Heart left ventricle (tissue), 16 donors: ENCODE measurements at regions not wholly inside any gene's neighbourhood (a gene's known extent, or its start where the extent isn't known, plus 50 kb on each side); places are given as distances from the start of the nearest gene placed in this dataset.

ENCODE experiments used
- ATAC-seq, 4 donors: fragments of 200-7000 bp; cut with Tn5 transposase; one replicate each; pipeline ENCODE4 v1.9.1; 2020 to 2022; ENCODE audit warnings: moderate library complexity in 4 of 4, mild to moderate bottlenecking in 3 of 4, moderate number of reproducible peaks in 1 of 4
- DNase-seq, 5 donors: peaks; one replicate each; pipeline ENCODE4 v3.0.0-alpha.2; 2020
- H3K27ac ChIP-seq, 12 donors: fragments of 200-600 bp; sonication (generic) in 4 of 12; one replicate each; pipeline versions ENCODE4 v1.5.0 to v1.8.0; 2016 to 2022; ENCODE audit warnings: mild to moderate bottlenecking in 2 of 12
- H3K27me3 ChIP-seq, 9 donors: fragments of 200-600 bp; sonication (generic) in 2 of 9; one replicate each; pipeline versions ENCODE4 v1.5.1 to v1.8.0; 2016 to 2022; ENCODE audit warnings: mild to moderate bottlenecking in 3 of 9
- H3K36me3 ChIP-seq, 9 donors: fragments of 200-600 bp; sonication (generic) in 2 of 9; one replicate each; pipeline versions ENCODE4 v1.5.0 to v1.8.0; 2018 to 2022; ENCODE audit warnings: mild to moderate bottlenecking in 2 of 9
- H3K4me1 ChIP-seq, 12 donors: fragments of 200-600 bp; sonication (generic) in 4 of 12; one replicate each; pipeline versions ENCODE4 v1.5.0 to v1.8.0; 2016 to 2022; ENCODE audit warnings: mild to moderate bottlenecking in 3 of 12
- H3K4me3 ChIP-seq, 12 donors: fragments of 200-600 bp; sonication (generic) in 4 of 12; one replicate each; pipeline versions ENCODE4 v1.5.0 to v1.8.0; 2017 to 2022; ENCODE audit warnings: mild to moderate bottlenecking in 9 of 12, moderate library complexity in 4 of 12
- H3K9me3 ChIP-seq, 12 donors: fragments of 200-600 bp; sonication (generic) in 4 of 12; one replicate each; pipeline versions ENCODE4 v1.5.0 to v1.8.0; 2016 to 2022; ENCODE audit warnings: mild to moderate bottlenecking in 1 of 12
- POLR2A ChIP-seq, 2 donors: fragments of 450-650 bp; IDR thresholded peaks; one replicate each; pipeline ENCODE4 v1.6.1; 2017; ENCODE audit warnings: antibody characterized with exemption in 2 of 2, mild to moderate bottlenecking in 2 of 2, moderate library complexity in 2 of 2
- WGBS, 4 donors: extraction: QIAGEN DNeasy Blood & Tissue Kit in 2 of 4; methylation state at CpG; one replicate each; pipeline versions ENCODE4 v1.1.5 to v1.1.7; 2013 to 2018; 5-methylcytosine and 5-hydroxymethylcytosine counted together
- intact Hi-C, 10 donors: fragments of 100-400 bp; cut with DNase I; formaldehyde crosslinking; loops; one replicate each; pipeline versions ENCODE4 v1.11.1 to v1.14.2; 2022
- TF ChIP-seq, protein P1 (sequence below), 12 donors: fragments of 200-600 bp; sonication (generic) in 4 of 12; IDR thresholded peaks; one replicate each; pipeline versions ENCODE4 v1.5.0 to v1.8.0; 2018 to 2022; ENCODE audit warnings: antibody characterized with exemption in 12 of 12, mild to moderate bottlenecking in 5 of 12
- donor health status: ischemic (EF 13 %, LVEDD 7.1; RV severe dilation, severe dysfunction).
- donor health status: healthy with polysubstance abuse.
- donor health status: DM: no; HTN: yes; CAD: no.
- donor health status: DM: no; HTN: no; CAD: no.
- donor health status: ischemic (EF 25% LVEDD 6.9; RV normal size, moderate dysfunction).
- donor health status: ischemic (EF 25% LVEDD 5.7; RV mildly dilated, moderate dysfunction).
- donor health status: healthy.
- donor health status: DM: yes; HTN: yes; CAD: no.
- donor health status: ischemic (EF 35%, LVEDD 5.7; RV mildly dilated, moderate dysfunction).
- donor health status: nonischemic (EF 11% LVEDD 7.7; RV severe dilation, severe dysfunction).
- donor health status: DM: yes; HTN: yes; CAD: no.
- donor health status: PGD.
- donor health status: ischemic (EF 29% LVEDD 5.4; RV normal size, mild dysfunction).
- donor health status: nonischemic (EF 23%, LVEDD 6.1; RV moderate dilation, normal function).

DNA sequence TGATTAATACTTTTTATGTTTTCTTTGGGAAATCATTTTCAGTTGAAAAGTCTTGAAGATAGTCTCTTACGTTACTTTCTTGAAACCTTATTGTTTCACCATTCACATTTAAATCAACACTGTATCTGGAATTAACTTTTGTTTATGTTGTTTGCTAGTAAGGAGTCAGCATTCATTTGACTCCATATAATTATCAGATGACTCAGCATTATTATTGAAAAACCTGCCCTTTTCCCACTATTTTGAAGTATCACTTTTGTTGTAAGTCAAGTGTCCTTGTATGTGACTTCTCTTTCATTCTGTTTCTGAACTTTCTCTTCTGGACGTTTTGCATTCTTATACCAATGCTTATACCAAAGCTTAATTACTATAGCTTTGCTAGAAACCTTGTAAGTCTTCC is 186.1 kb upstream of the KLF12 start:
- intact Hi-C loops, result no loop called here
- TF ChIP-seq, protein P1, sequence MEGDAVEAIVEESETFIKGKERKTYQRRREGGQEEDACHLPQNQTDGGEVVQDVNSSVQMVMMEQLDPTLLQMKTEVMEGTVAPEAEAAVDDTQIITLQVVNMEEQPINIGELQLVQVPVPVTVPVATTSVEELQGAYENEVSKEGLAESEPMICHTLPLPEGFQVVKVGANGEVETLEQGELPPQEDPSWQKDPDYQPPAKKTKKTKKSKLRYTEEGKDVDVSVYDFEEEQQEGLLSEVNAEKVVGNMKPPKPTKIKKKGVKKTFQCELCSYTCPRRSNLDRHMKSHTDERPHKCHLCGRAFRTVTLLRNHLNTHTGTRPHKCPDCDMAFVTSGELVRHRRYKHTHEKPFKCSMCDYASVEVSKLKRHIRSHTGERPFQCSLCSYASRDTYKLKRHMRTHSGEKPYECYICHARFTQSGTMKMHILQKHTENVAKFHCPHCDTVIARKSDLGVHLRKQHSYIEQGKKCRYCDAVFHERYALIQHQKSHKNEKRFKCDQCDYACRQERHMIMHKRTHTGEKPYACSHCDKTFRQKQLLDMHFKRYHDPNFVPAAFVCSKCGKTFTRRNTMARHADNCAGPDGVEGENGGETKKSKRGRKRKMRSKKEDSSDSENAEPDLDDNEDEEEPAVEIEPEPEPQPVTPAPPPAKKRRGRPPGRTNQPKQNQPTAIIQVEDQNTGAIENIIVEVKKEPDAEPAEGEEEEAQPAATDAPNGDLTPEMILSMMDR (IDR thresholded peaks at IDR 0.05), result no peak
- no peak for TF ChIP-seq POLR2A (IDR thresholded peaks at IDR 0.05)
- H3K9me3 ChIP-seq, result no peaks in the 10 kb centered on the region
- no peaks in the 10 kb centered on the region for H3K36me3 ChIP-seq
- H3K4me3 ChIP-seq, result no peak overlapping the region
- WGBS, 4 donors, result 80 to 92% (median 83%) methylated on average over 2 of the region's 2 CpGs
- peaks cover 0 to 8% (median 0%) of the 10 kb centered on the region in 12 donors for H3K4me1 ChIP-seq
- H3K27ac ChIP-seq, result no peak overlapping the region
- DNase-seq, result no peak
- no peaks in the 10 kb centered on the region for H3K27me3 ChIP-seq
- ATAC-seq, result no peak

GRCh38 chr13:74316547-74316946 is 182.3 kb upstream of the KLF12 start:
- no peak for DNase-seq
- WGBS, 4 donors, result 63 to 93% (median 88%) methylated on average over 1 of the region's 1 CpG
- Histone ChIP-seq H3K36me3 (no peaks in the 10 kb centered on the region), H3K27me3 (no peaks in the 10 kb centered on the region), H3K9me3 (no peaks in the 10 kb centered on the region), H3K4me1 (no peaks in the 10 kb centered on the region), H3K27ac (no peak overlapping the region), H3K4me3 (no peak overlapping the region)
- intact Hi-C loops, result no loop called here
- no peak for ATAC-seq
- TF ChIP-seq POLR2A (IDR thresholded peaks at IDR 0.05), result no peak
- TF ChIP-seq, protein P1 (IDR thresholded peaks at IDR 0.05), result no peak

- Histone ChIP-seq H3K36me3 (no peaks in the 10 kb centered on the region), H3K4me1 (peaks cover 0 to 7% (median 0%) of the 10 kb centered on the region in 12 donors), H3K4me3 (no peak overlapping the region), H3K9me3 (no peaks in the 10 kb centered on the region), H3K27me3 (no peaks in the 10 kb centered on the region), H3K27ac (no peak overlapping the region)
- intact Hi-C loops, result no loop called here
- peak in 1 of 4 donors; percentile 48 for ATAC-seq
- TF ChIP-seq POLR2A (IDR thresholded peaks at IDR 0.05), result no peak
- TF ChIP-seq, protein P1 (IDR thresholded peaks at IDR 0.05), result peak in 1 of 12 donors; percentile 14
- WGBS, 4 donors, result 37 to 50% (median 42%) methylated on average over 2 of the region's 2 CpGs
- no peak for DNase-seq
Observed at GRCh38 chr13:74306496-74306895, 172.3 kb upstream of the KLF12 start.

- Histone ChIP-seq H3K27me3 (no peaks in the 10 kb centered on the region), H3K4me1 (peaks cover 0 to 13% (median 3%) of the 10 kb centered on the region in 12 donors), H3K27ac (peak overlapping the region in 1 of 12 donors; percentile 33), H3K9me3 (no peaks in the 10 kb centered on the region), H3K4me3 (peak overlapping the region in 3 of 12 donors; percentile 6 to 33 (median 8)), H3K36me3 (no peaks in the 10 kb centered on the region)
- intact Hi-C loops, result no loop called here
- DNase-seq, result no peak
- WGBS, 4 donors, result 23 to 37% (median 30%) methylated on average over 3 of the region's 3 CpGs
- no peak for TF ChIP-seq POLR2A (IDR thresholded peaks at IDR 0.05)
- TF ChIP-seq, protein P1 (IDR thresholded peaks at IDR 0.05), result no peak
- ATAC-seq, result peak in 1 of 4 donors; percentile 48
Observed at GRCh38 chr13:74305876-74306275, 171.7 kb upstream of the KLF12 start.
